ENCODE measurements at regions not wholly inside any gene's neighbourhood (a gene's known extent, or its start where the extent isn't known, plus 50 kb on each side); places are given as distances from the start of the nearest gene placed in this dataset.
A peak's percentile ranks its signal among the peaks of the same experiment; 100 is the strongest.

- no peak for TF ChIP-seq POLR2A (IDR thresholded peaks at IDR 0.05)
- no peak for TF ChIP-seq CTCF (IDR thresholded peaks at IDR 0.05)
- DNase-seq (ENCODE audit: low spot score in 2 of 2) = peak in 1 of 2 donors; percentile 89
- H3K4me3 ChIP-seq (ENCODE audit: low read depth, poor library complexity, severe bottlenecking) = no peak overlapping the region
- intact Hi-C loops (cut with DNase I; ENCODE audit: low total_unique reads) = no loop called here
- WGBS, 2 donors = 33 to 35% methylated on average over 10 to 12 of the region's 12 CpGs
Observed at GRCh38 chr12:124637581-124637981, 70.2 kb upstream of the NCOR2 start.

DNA sequence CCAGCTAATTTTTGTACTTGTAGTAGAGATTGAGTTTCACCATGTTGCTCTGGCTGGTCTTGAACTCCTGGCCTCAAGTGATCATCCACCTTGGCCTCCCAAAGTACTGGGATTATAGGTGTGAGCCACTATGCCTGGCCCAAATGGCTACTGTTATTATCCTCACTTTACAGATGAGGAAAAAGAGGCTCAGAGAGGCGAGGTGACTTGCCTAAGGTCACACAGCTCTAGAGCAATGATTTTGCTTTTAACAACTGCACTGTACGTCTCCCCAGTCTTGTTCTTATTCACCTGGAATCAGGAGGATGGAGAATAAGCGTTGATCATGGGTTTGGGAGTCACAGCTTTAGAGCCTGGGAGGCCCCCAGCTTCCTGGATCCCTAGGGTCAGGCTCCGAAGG lies 69.8 kb upstream of the NCOR2 start:
- TF ChIP-seq POLR2A (IDR thresholded peaks at IDR 0.05) (no peak), CTCF (IDR thresholded peaks at IDR 0.05) (no peak)
- DNase-seq (ENCODE audit: low spot score in 2 of 2) = no peak
- H3K4me3 ChIP-seq (ENCODE audit: low read depth, poor library complexity, severe bottlenecking) = no peak overlapping the region
- intact Hi-C loops (cut with DNase I; ENCODE audit: low total_unique reads) = no loop called here
- 33 to 66% methylated on average over 4 of the region's 4 CpGs for WGBS, 2 donors

DNA sequence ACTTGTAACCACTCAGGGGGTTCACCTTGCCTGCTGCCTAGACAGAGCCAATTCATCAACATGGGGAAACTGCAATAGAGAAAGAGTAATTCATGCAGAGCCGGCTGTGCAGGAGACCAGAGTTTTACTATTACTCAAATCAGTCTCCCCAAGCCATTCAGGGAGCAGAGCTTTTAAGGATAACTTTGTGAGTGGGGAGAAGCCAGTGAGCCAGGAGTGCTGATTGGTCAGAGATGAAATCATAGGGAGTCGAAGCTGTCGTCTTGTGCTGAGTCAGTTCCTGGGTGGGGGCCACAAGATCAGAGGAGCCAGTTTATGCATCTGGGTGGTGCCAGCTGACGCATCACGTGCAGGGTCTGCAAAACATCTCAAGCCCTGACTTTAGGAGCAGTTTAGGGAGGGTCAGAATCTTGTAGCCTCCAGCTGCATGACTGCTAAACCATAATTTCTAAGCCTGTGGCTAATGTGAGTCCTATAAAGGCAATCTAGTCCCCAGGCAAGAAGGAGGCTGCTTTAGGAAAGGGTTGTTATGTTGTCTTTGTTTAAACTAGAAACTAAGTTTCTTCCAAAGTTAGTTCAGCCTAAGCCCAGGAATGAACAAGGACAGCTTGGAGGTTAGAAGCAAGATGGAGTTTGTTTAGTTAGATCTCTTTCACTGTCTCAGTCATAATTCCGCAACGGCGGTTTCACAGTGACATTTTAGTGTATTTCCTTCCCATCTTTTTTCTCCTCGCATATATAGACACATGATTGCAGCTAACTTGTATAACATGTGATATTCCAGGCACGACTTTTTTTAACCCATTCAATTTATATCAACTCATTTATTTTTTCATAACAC lies 68.9 kb upstream of the NCOR2 start:
- 19 to 39% methylated on average over 10 of the region's 10 CpGs for WGBS, 2 donors

DNA sequence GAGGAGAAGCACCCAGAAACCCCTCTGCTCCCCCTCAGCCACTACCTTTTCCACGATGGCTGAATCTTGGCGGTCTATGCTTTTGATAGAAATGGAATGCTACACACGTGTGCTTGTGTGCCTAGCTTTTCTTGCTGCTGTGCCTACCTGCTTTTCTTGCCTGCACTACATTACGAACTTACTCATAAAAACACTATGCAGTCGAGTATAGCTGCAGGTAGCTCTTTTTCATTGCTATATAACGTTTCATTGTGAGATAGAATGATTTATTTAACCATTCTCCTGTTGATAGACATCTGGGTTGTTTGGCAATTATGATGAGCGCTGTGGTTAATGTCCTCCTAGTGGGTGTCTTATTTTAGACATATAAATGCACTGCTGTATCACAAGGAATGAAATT lies 67.9 kb upstream of the NCOR2 start:
- WGBS, 2 donors = 88 to 89% methylated on average over 7 of the region's 7 CpGs
- TF ChIP-seq CTCF (IDR thresholded peaks at IDR 0.05) (no peak), POLR2A (IDR thresholded peaks at IDR 0.05) (no peak)
- no peak for DNase-seq (ENCODE audit: low spot score in 2 of 2)
- H3K4me3 ChIP-seq (ENCODE audit: low read depth, poor library complexity, severe bottlenecking) = no peak overlapping the region
- intact Hi-C loops (cut with DNase I; ENCODE audit: low total_unique reads) = no loop called here

More for the DNA sequence above, 68.9 kb upstream of the NCOR2 start:
- TF ChIP-seq POLR2A (IDR thresholded peaks at IDR 0.05) (no peak), CTCF (IDR thresholded peaks at IDR 0.05) (no peak)
- intact Hi-C loops (cut with DNase I; ENCODE audit: low total_unique reads) = no loop called here
- peak; percentile 80 to 91 for DNase-seq (ENCODE audit: low spot score in 2 of 2)
- H3K4me3 ChIP-seq (ENCODE audit: low read depth, poor library complexity, severe bottlenecking) = no peak overlapping the region

DNA sequence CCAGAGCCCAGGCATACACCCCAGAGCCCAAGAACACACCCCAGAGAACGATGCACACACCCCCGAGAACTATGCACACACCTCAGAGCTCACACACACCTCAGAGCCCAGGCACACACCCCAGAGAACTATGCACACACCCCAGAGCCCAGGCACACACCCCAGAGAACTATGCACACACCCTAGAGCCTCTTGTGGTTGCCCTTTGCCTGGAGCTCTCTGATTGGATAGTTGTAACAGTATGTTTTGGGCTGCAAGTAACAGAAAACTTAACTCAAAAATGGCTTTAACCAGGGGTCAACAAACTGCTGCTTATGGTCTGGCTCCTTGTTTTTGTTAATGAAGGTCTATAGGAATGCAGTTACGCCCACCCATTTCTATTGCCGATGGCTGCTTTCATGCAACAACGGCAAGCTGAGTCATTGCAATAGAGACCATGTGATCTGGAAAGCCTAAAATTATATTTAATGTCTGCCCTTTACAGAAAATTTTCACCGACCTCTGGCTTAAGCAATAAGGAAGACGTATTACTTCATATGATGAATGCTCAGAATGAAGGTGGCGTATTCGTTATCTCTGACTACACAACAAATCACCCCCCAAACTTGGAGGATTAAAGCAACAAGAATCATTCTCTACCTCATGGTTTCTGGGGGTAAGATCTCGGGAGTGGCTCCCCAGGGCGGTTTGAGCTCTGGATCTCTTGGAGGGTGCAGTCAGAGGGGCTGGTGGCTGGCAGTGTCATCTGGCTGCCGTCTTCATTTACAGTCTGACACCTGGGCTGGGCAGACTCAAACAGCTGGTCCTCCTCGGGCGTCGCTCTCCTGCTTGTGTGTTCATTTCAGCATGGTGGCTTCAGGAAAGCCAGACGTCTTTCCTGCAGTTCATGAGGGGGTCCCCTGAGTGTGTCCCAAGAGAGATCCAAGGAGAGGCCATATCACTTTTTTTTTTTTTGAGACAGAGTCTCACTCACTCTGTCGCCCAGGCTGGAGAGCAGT lies 66.3 kb upstream of the NCOR2 start:
- 66 to 70% methylated on average over 17 of the region's 17 CpGs for WGBS, 2 donors
- no peak for TF ChIP-seq CTCF (IDR thresholded peaks at IDR 0.05)
- TF ChIP-seq POLR2A (IDR thresholded peaks at IDR 0.05) = no peak
- no peak for DNase-seq (ENCODE audit: low spot score in 2 of 2)
- intact Hi-C loops (cut with DNase I; ENCODE audit: low total_unique reads) = no loop called here
- no peak overlapping the region for H3K4me3 ChIP-seq (ENCODE audit: low read depth, poor library complexity, severe bottlenecking)

Data from lower leg skin (tissue), 4 donors.